ENCODE measurements at regions not wholly inside any gene's neighbourhood (a gene's known extent, or its start where the extent isn't known, plus 50 kb on each side); places are given as distances from the start of the nearest gene placed in this dataset.
"Not testable (repeated sequence)": the region's sequence is repeated elsewhere in the genome, so short reads cannot be mapped to it uniquely, and the experiment has no call there.

DNA sequence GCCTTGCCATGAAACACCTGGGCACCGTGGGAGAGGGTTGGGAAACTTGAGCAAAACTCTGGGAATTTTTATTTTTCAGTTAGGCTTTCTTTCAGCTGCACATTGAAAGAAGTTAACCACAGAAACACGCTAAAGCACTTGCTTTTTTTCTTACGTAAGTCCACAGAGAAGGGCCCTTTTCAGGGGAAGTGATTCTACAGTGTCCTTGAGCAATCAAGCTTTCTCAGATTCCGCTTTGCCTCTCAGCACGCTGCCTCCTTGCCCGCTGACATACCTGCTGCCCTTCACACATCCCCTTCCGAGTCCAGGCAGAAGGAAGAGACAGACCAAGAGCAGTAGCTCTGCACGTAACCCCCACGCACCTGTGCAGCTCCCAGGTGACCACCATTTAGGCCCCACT is 135.5 kb upstream of the MYT1L start:
- no peak for DNase-seq (ENCODE audit: extremely low read depth, low read depth)
- TF ChIP-seq, protein P1, sequence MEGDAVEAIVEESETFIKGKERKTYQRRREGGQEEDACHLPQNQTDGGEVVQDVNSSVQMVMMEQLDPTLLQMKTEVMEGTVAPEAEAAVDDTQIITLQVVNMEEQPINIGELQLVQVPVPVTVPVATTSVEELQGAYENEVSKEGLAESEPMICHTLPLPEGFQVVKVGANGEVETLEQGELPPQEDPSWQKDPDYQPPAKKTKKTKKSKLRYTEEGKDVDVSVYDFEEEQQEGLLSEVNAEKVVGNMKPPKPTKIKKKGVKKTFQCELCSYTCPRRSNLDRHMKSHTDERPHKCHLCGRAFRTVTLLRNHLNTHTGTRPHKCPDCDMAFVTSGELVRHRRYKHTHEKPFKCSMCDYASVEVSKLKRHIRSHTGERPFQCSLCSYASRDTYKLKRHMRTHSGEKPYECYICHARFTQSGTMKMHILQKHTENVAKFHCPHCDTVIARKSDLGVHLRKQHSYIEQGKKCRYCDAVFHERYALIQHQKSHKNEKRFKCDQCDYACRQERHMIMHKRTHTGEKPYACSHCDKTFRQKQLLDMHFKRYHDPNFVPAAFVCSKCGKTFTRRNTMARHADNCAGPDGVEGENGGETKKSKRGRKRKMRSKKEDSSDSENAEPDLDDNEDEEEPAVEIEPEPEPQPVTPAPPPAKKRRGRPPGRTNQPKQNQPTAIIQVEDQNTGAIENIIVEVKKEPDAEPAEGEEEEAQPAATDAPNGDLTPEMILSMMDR (IDR thresholded peaks at IDR 0.05; ENCODE audit: low read depth, low read length), result no peak

DNA sequence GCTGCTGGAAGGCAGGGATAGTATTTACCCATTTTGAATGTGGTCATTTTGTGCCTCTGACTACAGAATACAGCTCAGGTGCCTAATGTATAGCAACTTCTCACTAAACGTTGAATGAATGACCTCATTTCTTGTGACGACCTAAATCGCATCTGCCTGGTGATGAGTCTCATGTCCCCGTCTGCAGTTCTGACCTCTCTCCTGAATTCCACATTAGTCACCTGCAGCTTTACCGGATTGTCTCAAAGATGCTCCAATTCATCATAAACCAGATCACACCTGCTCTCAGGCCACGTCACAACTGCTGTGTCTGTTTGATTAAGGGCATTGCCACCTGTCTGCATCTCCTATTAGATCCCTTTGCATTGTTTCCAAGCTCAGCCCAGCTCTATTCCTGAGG is 133.6 kb upstream of the MYT1L start:
- no peak for DNase-seq (ENCODE audit: extremely low read depth, low read depth)
- TF ChIP-seq, protein P1 (IDR thresholded peaks at IDR 0.05; ENCODE audit: low read depth, low read length), result no peak

DNA sequence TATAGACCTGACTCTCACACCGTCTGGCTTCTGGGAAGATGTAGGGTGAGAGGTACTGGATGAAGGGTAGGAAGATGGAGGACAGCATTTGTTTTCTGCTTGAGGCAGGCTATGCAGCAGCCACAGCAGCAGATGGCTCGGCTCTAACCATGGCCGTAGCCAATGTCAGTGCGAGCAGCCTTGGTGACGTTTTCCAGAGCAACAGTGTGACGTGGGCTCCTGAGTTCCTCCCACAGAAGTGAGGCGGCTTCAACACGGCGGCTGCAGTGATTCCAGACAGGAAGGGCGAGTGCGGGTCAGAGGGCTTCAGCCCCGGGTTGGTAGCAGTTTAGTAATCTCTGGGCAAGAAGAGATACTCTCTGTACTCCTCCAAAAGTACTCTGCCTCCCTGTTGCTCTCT is 133.0 kb upstream of the MYT1L start:
- DNase-seq (ENCODE audit: extremely low read depth, low read depth), result no peak
- TF ChIP-seq, protein P1 (IDR thresholded peaks at IDR 0.05; ENCODE audit: low read depth, low read length), result no peak

DNA sequence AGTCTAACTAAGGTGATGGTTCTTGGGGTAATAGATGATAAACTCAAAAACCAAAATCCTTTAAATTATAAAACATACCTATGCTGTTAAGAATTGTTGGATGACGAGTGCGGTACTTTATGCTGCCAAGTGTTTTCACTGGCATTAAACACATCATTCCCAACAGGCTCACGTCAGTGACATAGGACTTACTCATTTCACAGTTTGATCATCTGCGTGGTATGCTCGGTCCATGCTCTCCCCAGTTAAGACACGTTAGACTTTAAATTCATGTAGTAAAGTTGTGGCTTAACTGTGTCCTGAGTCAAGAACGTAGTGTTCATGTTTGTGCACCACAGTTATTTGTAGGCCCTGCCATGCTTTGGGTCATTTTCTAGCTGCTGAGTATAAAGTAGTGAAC is 125.6 kb upstream of the MYT1L start:
- TF ChIP-seq, protein P1 (IDR thresholded peaks at IDR 0.05; ENCODE audit: low read depth, low read length), result no peak
- DNase-seq (ENCODE audit: extremely low read depth, low read depth), result no peak

DNA sequence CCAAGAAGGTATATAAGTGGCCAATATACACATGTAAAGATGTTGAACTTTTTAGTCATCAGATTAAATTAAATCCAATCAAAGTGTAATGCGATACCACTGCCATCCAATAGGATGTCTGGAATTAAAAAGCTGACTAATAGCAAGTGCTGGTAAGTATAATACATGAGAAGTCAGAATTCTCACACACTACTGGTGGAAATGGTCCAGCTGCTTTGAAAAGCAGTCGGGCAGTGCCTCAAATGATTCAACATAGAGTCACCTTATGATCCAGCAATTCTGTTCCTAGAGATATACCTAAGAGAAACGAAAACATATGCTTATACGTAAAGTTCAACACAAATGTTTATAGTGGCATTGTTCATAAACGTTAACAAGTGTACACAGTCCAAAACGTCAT is 124.1 kb upstream of the MYT1L start:
- DNase-seq (ENCODE audit: extremely low read depth, low read depth), result no peak
- TF ChIP-seq, protein P1 (IDR thresholded peaks at IDR 0.05; ENCODE audit: low read depth, low read length), result no peak

DNA sequence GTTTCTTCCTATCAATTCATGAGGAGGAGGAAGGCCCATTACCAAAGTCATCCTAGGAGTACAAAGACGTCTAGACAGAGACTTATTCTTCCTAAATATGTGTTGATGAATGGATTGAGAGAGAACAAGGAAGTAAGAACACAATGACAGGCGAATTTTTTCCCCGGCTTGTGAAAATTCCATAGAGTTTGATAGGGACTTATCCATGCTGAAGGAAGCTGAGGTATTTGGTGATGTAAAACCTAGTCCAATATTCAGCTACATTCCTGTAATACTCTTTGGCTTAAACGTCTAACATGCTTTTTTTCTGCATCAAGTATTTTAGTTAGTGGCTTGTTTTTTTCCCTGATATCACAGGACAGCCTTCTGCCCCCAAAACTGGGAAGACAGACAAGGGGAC is 121.9 kb upstream of the MYT1L start:
- no peak for DNase-seq (ENCODE audit: extremely low read depth, low read depth)
- TF ChIP-seq, protein P1 (IDR thresholded peaks at IDR 0.05; ENCODE audit: low read depth, low read length), result no peak

DNA sequence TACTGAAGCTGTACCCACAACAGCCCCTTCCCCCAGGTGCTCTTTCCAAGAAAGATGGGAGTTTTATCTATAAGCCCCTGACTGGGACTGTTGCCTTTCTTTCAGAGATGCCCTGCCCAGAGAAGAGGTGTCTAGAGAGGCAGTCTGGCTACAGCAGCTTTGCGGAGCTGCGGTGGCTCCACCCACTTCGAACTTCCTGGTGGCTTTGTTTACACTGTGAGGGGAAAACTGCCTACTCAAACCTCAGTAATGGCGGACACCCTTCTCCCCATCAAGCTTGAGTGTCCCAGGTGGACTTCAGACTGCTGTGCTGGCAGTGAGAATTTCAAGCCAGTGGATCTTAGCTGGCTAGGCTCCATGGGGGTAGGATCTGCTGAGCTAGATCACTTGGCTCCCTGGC is 120.2 kb upstream of the MYT1L start:
- DNase-seq (ENCODE audit: extremely low read depth, low read depth), result not testable (repeated sequence)

DNA sequence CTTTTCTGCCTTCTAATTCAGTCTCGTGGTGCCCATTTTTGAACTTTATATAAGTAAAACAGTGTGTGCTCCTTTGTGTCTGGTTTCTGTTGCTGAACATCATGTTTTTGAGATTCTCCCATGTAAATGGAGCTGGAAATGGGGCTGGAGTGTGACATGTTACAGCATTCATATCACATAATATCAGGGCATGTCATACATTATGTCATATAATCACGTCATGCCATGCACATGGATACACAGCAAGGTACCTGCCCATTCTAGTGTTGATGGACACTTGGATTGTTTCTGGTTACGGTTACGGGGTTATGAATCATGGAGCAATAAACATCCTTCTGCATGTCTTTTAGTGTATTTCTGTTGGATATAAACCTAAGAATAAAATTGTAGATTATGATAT is 117.1 kb upstream of the MYT1L start:
- no peak for DNase-seq (ENCODE audit: extremely low read depth, low read depth)
- TF ChIP-seq, protein P1 (IDR thresholded peaks at IDR 0.05; ENCODE audit: low read depth, low read length), result no peak

Data from AG09319 (cell line).